Activated T-helper 1 cell treated with anti-CD3 and anti-CD28 coated beads, Interleukin-12 subunit alpha, Interleukin-12 subunit beta, Interleukin-2, Interleukin-4 antibody, amounts not matched to agents 30 ng/mL and 10 ng/mL and 1 ng/mL, durations not matched to agents 14 hours and 24 hours and 36 hours (primary cell): ENCODE measurements at regions not wholly inside any gene's neighbourhood (a gene's known extent, or its start where the extent isn't known, plus 50 kb on each side); places are given as distances from the start of the nearest gene placed in this dataset.

Source experiments
- DNase-seq: peaks from one replicate; pipeline ENCODE4 v3.0.0; 2021; ENCODE audit warnings: low spot score
- H3K27ac Mint-ChIP-seq: one replicate; pipeline ENCODE4 v1.8.0; 2021; ENCODE audit warnings: mild to moderate bottlenecking, mixed read lengths
- H3K27me3 Mint-ChIP-seq: one replicate; pipeline ENCODE4 v1.8.0; 2022; ENCODE audit warnings: mild to moderate bottlenecking, moderate library complexity, mixed read lengths; ENCODE audit not compliant: insufficient read depth
- H3K36me3 Mint-ChIP-seq: one replicate; pipeline ENCODE4 v1.8.0; 2021; ENCODE audit warnings: low read depth, mixed read lengths
- H3K4me1 Mint-ChIP-seq: one replicate; pipeline ENCODE4 v1.8.0; 2021; ENCODE audit warnings: low read depth, mixed read lengths
- H3K4me3 Mint-ChIP-seq: one replicate; pipeline ENCODE4 v1.8.0; 2021; ENCODE audit warnings: mild to moderate bottlenecking, moderate library complexity, mixed read lengths
- H3K9me3 Mint-ChIP-seq: one replicate; pipeline ENCODE4 v1.8.0; 2021; ENCODE audit warnings: mixed read lengths
- intact Hi-C: fragments of 100-400 bp; cut with micrococcal nuclease; formaldehyde crosslinking; loops from one replicate; pipeline ENCODE4 v1.15.1; 2024

DNA sequence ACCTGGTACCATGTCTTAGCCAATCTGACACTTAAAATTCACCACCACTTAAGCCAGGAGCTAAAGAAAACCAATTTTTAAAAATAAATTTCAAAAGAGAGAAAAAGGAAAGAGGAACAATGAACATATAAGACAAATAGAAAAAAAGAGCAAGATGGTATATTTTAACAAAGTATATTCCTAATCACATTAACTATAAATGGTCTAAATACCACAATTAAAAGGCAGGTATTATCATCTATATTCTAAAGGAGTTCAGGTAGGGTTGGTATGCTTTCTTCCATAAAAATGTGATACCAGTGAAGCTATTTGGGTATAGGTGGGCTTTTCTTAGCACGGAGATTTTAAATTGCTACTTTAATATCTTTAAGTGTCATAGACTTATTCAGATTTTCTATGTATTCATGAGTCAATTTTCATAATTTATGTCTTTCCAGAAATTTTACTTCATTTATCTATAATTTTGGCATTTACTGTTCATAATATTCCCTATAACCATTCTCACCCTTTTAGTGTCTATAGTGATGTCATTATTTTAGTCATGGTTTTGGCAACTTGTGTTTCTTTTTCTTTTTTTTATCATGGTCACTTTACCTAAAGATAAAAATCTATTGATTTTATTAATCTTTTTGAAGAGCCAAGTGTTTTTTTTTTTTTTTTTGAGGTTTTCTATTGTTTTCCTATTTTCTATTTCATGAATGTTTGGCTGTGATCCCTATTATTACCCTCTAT lies 56.5 kb upstream of the IGLL5 start:
- no peaks in the 10 kb centered on the region for H3K36me3 Mint-ChIP-seq
- no peak for DNase-seq
- peaks cover 3% of the 10 kb centered on the region for H3K4me1 Mint-ChIP-seq
- H3K27me3 Mint-ChIP-seq, result peaks cover 57% of the 10 kb centered on the region
- no peak overlapping the region for H3K27ac Mint-ChIP-seq
- H3K4me3 Mint-ChIP-seq, result no peak overlapping the region
- H3K9me3 Mint-ChIP-seq, result peaks cover 3% of the 10 kb centered on the region
- intact Hi-C loops, result no loop called here

DNA sequence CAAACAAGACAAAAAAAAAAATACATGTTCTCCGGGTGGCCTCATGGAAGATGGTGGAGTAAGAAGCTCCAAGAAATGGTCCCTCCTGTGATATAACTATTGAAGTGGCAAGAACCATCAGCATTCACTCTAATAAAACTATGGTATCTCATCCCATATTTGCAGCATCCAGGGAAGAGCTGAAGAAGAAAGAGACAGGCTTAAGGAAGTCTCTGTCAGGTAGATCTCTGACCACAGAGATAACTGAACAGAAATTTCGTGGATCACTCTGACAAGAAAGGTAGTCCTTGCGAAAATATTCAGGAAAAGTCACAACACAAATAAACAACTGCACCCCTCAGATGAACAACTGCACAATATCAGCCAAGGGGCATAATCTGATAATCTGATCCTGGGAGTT lies 54.6 kb upstream of the IGLL5 start:
- Mint-ChIP-seq H3K9me3 (peaks cover 3% of the 10 kb centered on the region), H3K4me1 (peaks cover 3% of the 10 kb centered on the region), H3K27me3 (peaks cover 56% of the 10 kb centered on the region), H3K4me3 (no peak overlapping the region), H3K36me3 (no peaks in the 10 kb centered on the region), H3K27ac (no peak overlapping the region)
- no peak for DNase-seq
- intact Hi-C loops, result no loop called here

DNA sequence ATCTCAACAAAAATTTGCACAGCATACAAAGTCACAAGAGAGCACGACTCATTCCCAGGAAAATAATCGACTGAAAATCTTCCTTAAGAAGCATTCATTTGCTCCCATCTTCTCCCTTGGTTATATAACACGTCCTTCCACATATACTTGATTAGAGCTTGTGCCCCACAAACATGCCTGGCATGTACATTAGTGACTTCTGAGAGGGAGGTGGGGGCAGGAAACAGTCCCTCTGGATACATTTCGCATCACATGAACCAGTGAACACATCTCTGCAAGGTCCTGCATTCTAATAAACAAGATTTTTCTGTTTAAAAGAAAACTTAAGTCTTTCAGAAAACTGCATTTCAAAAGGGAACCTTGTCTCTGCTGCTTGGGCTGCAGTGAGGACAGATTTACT lies 54.1 kb upstream of the IGLL5 start:
- no peaks in the 10 kb centered on the region for H3K36me3 Mint-ChIP-seq

DNA sequence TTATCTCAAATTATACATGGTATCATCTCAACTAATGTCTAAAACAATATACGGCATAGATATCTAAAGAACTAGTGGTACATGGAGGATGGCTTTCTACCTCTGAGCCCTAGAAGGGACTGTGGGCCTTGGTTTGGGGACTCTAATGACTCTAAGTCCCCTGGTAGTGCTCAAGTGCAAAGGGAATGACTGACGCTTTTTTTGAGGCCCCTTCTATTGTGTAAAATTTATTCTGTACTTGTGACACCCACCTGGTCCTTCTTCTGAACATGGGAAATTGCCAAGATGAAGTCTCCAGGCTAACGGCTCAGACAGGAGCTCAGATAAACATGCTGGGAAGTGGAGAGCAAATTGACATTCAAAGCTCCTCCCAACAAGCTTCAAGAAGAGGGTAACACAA lies 53.4 kb upstream of the IGLL5 start:
- no peak for DNase-seq
- Mint-ChIP-seq H3K36me3 (no peaks in the 10 kb centered on the region), H3K27me3 (peaks cover 55% of the 10 kb centered on the region), H3K9me3 (peaks cover 3% of the 10 kb centered on the region), H3K27ac (no peak overlapping the region), H3K4me1 (peaks cover 8% of the 10 kb centered on the region), H3K4me3 (no peak overlapping the region)
- intact Hi-C loops, result no loop called here

More for the DNA sequence above, 54.1 kb upstream of the IGLL5 start:
- H3K9me3 Mint-ChIP-seq, result peaks cover 3% of the 10 kb centered on the region
- intact Hi-C loops, result no loop called here
- peaks cover 7% of the 10 kb centered on the region for H3K4me1 Mint-ChIP-seq
- no peak overlapping the region for H3K4me3 Mint-ChIP-seq
- no peak overlapping the region for H3K27ac Mint-ChIP-seq
- peaks cover 56% of the 10 kb centered on the region for H3K27me3 Mint-ChIP-seq
- no peak for DNase-seq

DNA sequence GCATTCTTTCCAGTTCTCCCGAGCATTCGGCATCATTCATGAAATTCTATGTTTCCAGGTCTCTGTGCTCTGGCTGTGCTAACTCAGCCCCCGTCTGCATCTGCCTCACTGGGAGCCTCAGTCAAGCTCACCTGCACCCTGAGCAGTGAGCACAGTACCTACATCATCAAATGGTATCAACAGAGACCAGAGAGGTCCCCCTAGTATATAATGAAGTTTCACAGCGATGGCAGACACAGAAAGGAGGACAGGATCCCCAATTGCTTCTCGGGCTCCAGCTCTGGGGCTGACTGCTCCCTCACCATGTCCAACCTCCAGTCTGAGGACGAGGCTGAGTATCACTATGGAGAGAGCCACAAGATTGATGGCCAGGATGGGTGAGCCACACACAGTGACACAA lies 52.8 kb upstream of the IGLL5 start:
- peaks cover 49% of the 10 kb centered on the region for H3K27me3 Mint-ChIP-seq
- no peak for DNase-seq
- H3K36me3 Mint-ChIP-seq, result no peaks in the 10 kb centered on the region
- intact Hi-C loops, result no loop called here
- peaks cover 8% of the 10 kb centered on the region for H3K4me1 Mint-ChIP-seq
- no peak overlapping the region for H3K27ac Mint-ChIP-seq
- no peak overlapping the region for H3K4me3 Mint-ChIP-seq
- peaks cover 3% of the 10 kb centered on the region for H3K9me3 Mint-ChIP-seq

DNA sequence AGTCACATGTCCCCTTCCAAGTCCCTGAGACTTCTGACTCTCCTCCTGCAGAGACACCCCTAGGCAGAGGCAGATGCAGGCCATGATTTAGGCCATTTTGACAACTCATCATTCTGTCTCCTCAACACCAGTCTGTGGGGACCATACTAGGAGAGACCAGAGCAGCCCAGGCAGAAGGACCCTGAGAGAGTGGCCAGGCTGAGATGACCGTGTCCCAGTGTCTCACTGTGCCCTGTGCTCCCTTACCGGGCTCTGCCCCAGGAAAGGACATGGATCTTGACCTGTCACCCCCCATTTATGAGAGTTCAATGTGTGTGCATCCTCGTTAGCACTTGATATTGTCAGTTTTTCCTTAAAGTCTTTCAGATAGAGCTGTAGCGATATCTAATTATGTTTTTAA lies 52.4 kb upstream of the IGLL5 start:
- Mint-ChIP-seq H3K4me1 (peaks cover 8% of the 10 kb centered on the region), H3K27me3 (peaks cover 51% of the 10 kb centered on the region), H3K4me3 (no peak overlapping the region), H3K27ac (no peak overlapping the region), H3K9me3 (peaks cover 3% of the 10 kb centered on the region), H3K36me3 (no peaks in the 10 kb centered on the region)
- intact Hi-C loops, result no loop called here
- DNase-seq, result no peak

DNA sequence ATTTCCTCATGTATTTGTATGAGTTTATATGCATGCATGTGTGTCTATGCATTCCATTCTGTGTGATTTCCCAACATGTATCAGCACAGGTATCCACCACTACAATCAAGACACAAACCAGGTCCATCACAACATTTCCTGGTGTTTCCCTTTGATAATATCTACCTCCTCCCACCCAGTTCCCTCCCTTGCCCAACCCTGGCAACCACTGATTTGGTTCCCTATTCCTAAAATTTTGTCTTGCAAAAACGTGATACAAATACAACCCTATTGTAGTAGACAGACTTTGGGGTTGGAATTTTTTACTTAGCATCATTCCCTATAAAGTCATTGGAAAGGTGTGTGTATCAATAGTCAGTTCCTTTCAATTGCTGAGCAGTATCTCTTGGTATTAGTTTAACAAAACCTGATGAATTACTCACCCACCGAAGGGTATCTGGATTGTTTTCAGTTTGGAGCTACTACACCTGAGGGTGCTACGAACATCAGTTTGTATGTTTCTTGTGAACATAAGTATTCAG lies 51.8 kb upstream of the IGLL5 start:
- no peak for DNase-seq
- Mint-ChIP-seq H3K4me3 (no peak overlapping the region), H3K9me3 (peaks cover 3% of the 10 kb centered on the region), H3K27ac (no peak overlapping the region), H3K4me1 (peaks cover 8% of the 10 kb centered on the region), H3K27me3 (peaks cover 53% of the 10 kb centered on the region), H3K36me3 (no peaks in the 10 kb centered on the region)
- intact Hi-C loops, result no loop called here

DNA sequence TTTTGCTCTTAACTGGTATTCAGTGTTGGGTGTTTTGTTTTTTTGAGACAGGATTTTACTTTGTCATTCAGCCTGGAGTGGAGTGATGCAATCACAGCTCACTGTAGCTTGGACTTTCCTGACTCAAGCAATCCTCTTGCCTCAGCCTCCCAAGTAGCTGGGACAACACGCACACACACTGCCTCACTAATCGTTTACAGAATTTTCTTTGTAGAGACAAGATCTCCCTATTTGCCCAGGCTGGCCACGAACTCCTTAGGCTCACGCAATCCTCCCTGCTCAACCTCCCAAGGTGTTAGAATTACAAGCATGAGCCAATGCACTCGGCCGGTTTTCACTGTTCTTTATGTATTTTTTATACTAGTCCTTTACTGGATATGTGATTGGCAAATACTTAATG lies 51.0 kb upstream of the IGLL5 start:
- intact Hi-C loops, result no loop called here
- Mint-ChIP-seq H3K4me3 (no peak overlapping the region), H3K27me3 (peaks cover 48% of the 10 kb centered on the region), H3K36me3 (no peaks in the 10 kb centered on the region), H3K9me3 (no peaks in the 10 kb centered on the region), H3K4me1 (peaks cover 8% of the 10 kb centered on the region), H3K27ac (no peak overlapping the region)
- no peak for DNase-seq
